HCT116 (cell line): ENCODE measurements at regions not wholly inside any gene's neighbourhood (a gene's known extent, or its start where the extent isn't known, plus 50 kb on each side); places are given as distances from the start of the nearest gene placed in this dataset.

Experiments used
- ATAC-seq: fragments of 200-7000 bp; cut with Tn5 transposase; 2 replicates; pipeline ENCODE4 v1.9.1; 2020; ENCODE audit warnings: mild to moderate bottlenecking, moderate library complexity
- BruUV-seq: library from RNA; stranded (reverse); fragments of 400-500 nt; replicated peaks from 2 replicates; lab custom pipeline; 2021; lab: Mats Ljungman, UMichigan
- CTCF ChIA-PET: fragments of 300-600 bp; sonication (Branson Sonifier 250); formaldehyde crosslinking; loops from one replicate; lab custom pipeline; 2021; ENCODE audit warnings: antibody characterized with exemption; lab: Charles Lee
- POLR2A ChIA-PET: fragments of 300-600, 350-600 bp; sonication (Branson Sonifier 250); formaldehyde crosslinking; loops from one replicate; lab custom pipeline; 2021; ENCODE audit warnings: antibody characterized with exemption; lab: Charles Lee
- RAD21 ChIA-PET, 2 experiments: fragments of 300-600 bp; sonication (Branson Sonifier 250); formaldehyde crosslinking; loops; one replicate each; lab custom pipeline; 2023; ENCODE audit warnings: low total read pairs in 2 of 2; ENCODE audit not compliant: uncharacterized antibody in 2 of 2, unreplicated experiment in 2 of 2, low non-redundant PET in 1 of 2; lab: Charles Lee
- DNase-seq: peaks from one replicate; pipeline ENCODE4 v3.0.0-alpha.2; 2010; ENCODE audit warnings: low read depth, low spot score
- H2AFZ ChIP-seq: fragments of 200-600 bp; shearing (Covaris generic), sonication (generic); 2 replicates; pipeline ENCODE4 v1.6.1; 2017; ENCODE audit warnings: low read depth, mixed run types, mixed read lengths, antibody characterized with exemption, low read length; ENCODE audit not compliant: poor library complexity, severe bottlenecking
- H3K27ac ChIP-seq: 2 replicates; pipeline ENCODE4 v1.5.1; 2012; ENCODE audit warnings: low read depth, low read length
- H3K27me3 ChIP-seq: fragments of 200-600 bp; sonication (generic); 2 replicates; pipeline ENCODE4 v1.6.1; 2016; ENCODE audit warnings: mixed run types, low read length, mixed read lengths; ENCODE audit not compliant: insufficient read depth
- H3K36me3 ChIP-seq, 2 experiments: fragments of 200-500 bp in 1 of 2; fragments of 200-600 bp in 1 of 2; sonication (Bioruptor generic) in 1 of 2; sonication (generic) in 1 of 2; 2 replicates each; pipeline versions ENCODE4 v1.5.1 to v1.6.1; 2014 to 2016; ENCODE audit warnings: low read length in 2 of 2, inconsistent platforms in 1 of 2, mixed read lengths in 1 of 2, mixed run types in 1 of 2; ENCODE audit not compliant: insufficient read depth in 2 of 2, control insufficient read depth in 1 of 2
- H3K4me1 ChIP-seq, 2 experiments: fragments of 200-600 bp in 1 of 2; sonication (generic) in 1 of 2; 2 replicates each; pipeline versions ENCODE4 v1.5.1 to v1.6.1; 2012 to 2017; ENCODE audit warnings: low read length in 2 of 2, inconsistent platforms in 1 of 2, mild to moderate bottlenecking in 1 of 2, mixed read lengths in 1 of 2, mixed run types in 1 of 2, moderate library complexity in 1 of 2; ENCODE audit not compliant: insufficient read depth in 2 of 2, control insufficient read depth in 1 of 2
- H3K4me2 ChIP-seq: fragments of 200-600 bp; sonication (generic); 2 replicates; pipeline ENCODE4 v1.6.1; 2017; ENCODE audit warnings: mixed run types, low read length, mixed read lengths
- H3K4me3 ChIP-seq, 2 experiments: fragments of 200-600 bp in 1 of 2; sonication (generic) in 1 of 2; replicated peaks in 1 of 2; 2 replicates each; pipeline ENCODE4 v1.5.1; 2011 to 2016; ENCODE audit warnings: low read length in 2 of 2, control low read depth in 1 of 2, low read depth in 1 of 2, mild to moderate bottlenecking in 1 of 2, mixed read lengths in 1 of 2, mixed run types in 1 of 2
- H3K79me2 ChIP-seq: fragments of 200-600 bp; sonication (generic); 2 replicates; pipeline ENCODE4 v1.6.1; 2017; ENCODE audit warnings: mild to moderate bottlenecking, mixed run types, low read length, moderate library complexity, mixed read lengths; ENCODE audit not compliant: insufficient read depth
- H3K9ac ChIP-seq: fragments of 200-600 bp; sonication (generic); 2 replicates; pipeline ENCODE4 v1.6.1; 2016; ENCODE audit warnings: low read length, mixed read lengths
- H3K9me2 ChIP-seq: fragments of 200-600 bp; sonication (generic), shearing (Covaris generic); 2 replicates; pipeline ENCODE4 v1.6.1; 2017; ENCODE audit warnings: mixed run types, mild to moderate bottlenecking, moderate library complexity; ENCODE audit not compliant: insufficient read depth
- H3K9me3 ChIP-seq, 2 experiments: fragments of 200-500 bp in 1 of 2; fragments of 200-600 bp in 1 of 2; sonication (Bioruptor generic) in 1 of 2; sonication (generic) in 1 of 2; 2 replicates each; pipeline ENCODE4 v1.6.1; 2014 to 2017; ENCODE audit warnings: low read length in 2 of 2, mixed read lengths in 2 of 2, inconsistent platforms in 1 of 2, low read depth in 1 of 2, mild to moderate bottlenecking in 1 of 2, mixed run types in 1 of 2, moderate library complexity in 1 of 2; ENCODE audit not compliant: control insufficient read depth in 1 of 2, insufficient read depth in 1 of 2
- H4K20me1 ChIP-seq: fragments of 200-600 bp; sonication (generic), shearing (Covaris generic); 2 replicates; pipeline ENCODE4 v1.6.1; 2017; ENCODE audit warnings: mixed run types, mild to moderate bottlenecking, moderate library complexity; ENCODE audit not compliant: insufficient read depth
- ATF3 ChIP-seq: IDR thresholded peaks from 2 replicates; pipeline ENCODE4 v1.6.1; 2012
- CEBPB ChIP-seq: IDR thresholded peaks from 2 replicates; pipeline ENCODE4 v1.6.1; 2012; ENCODE audit warnings: low read depth
- CTCF ChIP-seq, 3 experiments: fragments of 200-600 bp in 1 of 3; sonication (generic) in 1 of 3; IDR thresholded peaks in 2 of 3; conservative IDR thresholded peaks in 1 of 3; 2 replicates each; pipeline ENCODE4 v1.5.1; 2012 to 2017; ENCODE audit warnings: low read depth in 2 of 3, low read length in 2 of 3, antibody characterized with exemption in 1 of 3, borderline replicate concordance in 1 of 3, control low read depth in 1 of 3, mild to moderate bottlenecking in 1 of 3, mixed read lengths in 1 of 3, mixed run types in 1 of 3, moderate library complexity in 1 of 3; ENCODE audit not compliant: insufficient read depth in 1 of 3
- ELF1 ChIP-seq: IDR thresholded peaks from 2 replicates; pipeline ENCODE4 v1.6.1; 2012; ENCODE audit warnings: low read depth, borderline replicate concordance
- EZH2 ChIP-seq: fragments of 200-600 bp; sonication (generic); IDR thresholded peaks from 2 replicates; pipeline ENCODE4 v1.6.1; 2017; ENCODE audit warnings: antibody characterized with exemption, mixed run types
- EZH2phosphoT487 ChIP-seq: fragments of 200-600 bp; IDR thresholded peaks from 2 replicates; pipeline ENCODE4 v1.6.1; 2018; ENCODE audit warnings: antibody characterized with exemption, borderline replicate concordance
- JUND ChIP-seq: IDR thresholded peaks from 2 replicates; pipeline ENCODE4 v1.6.1; 2012
- MAX ChIP-seq: IDR thresholded peaks from 2 replicates; pipeline ENCODE4 v1.6.1; 2012
- SIN3A ChIP-seq: IDR thresholded peaks from 2 replicates; pipeline ENCODE4 v1.6.1; 2012; ENCODE audit warnings: low read depth
- SP1 ChIP-seq: IDR thresholded peaks from 2 replicates; pipeline ENCODE4 v1.6.1; 2012; ENCODE audit warnings: low read depth
- SRF ChIP-seq: IDR thresholded peaks from 2 replicates; pipeline ENCODE4 v1.6.1; 2012; ENCODE audit warnings: low read depth
- TCF7L2 ChIP-seq: IDR thresholded peaks from 2 replicates; pipeline ENCODE4 v1.7.0; 2011; ENCODE audit warnings: borderline replicate concordance, inconsistent platforms; ENCODE audit not compliant: insufficient read depth, insufficient read length; ENCODE audit errors: extremely low read depth
- YY1 ChIP-seq: IDR thresholded peaks from 2 replicates; pipeline ENCODE4 v1.6.1; 2011; ENCODE audit warnings: low read length, low read depth, moderate library complexity, mild to moderate bottlenecking; ENCODE audit not compliant: insufficient replicate concordance; ENCODE audit errors: extremely low read depth
- ZBTB33 ChIP-seq: IDR thresholded peaks from 2 replicates; pipeline ENCODE4 v1.6.1; 2011; ENCODE audit warnings: mild to moderate bottlenecking, low read length, moderate library complexity; ENCODE audit not compliant: insufficient replicate concordance; ENCODE audit errors: extremely low read depth
- ZFX ChIP-seq: fragments of 450-650 bp; IDR thresholded peaks from 2 replicates; pipeline ENCODE4 v1.6.1; 2017
- ZNF274 ChIP-seq: fragments of 200-500 bp; sonication (Bioruptor generic); IDR thresholded peaks from 2 replicates; pipeline ENCODE4 v1.6.1; 2014; ENCODE audit warnings: mild to moderate bottlenecking, low read depth, low read length, inconsistent platforms
- intact Hi-C: fragments of 100-400 bp; cut with micrococcal nuclease; formaldehyde crosslinking; loops from 2 replicates; pipeline ENCODE4 v1.10.0; 2022

GRCh38 chr17:62870552-62870971 lies 62.4 kb upstream of the MARCHF10 start:
- RAD21 ChIA-PET = no interaction called here

More at GRCh38 chr17:62870552-62870971, 62.4 kb upstream of the MARCHF10 start:
- H3K4me3 ChIP-seq = no peak overlapping the region
- H3K4me2 ChIP-seq = no peak overlapping the region
- H3K27me3 ChIP-seq = no peaks in the 10 kb centered on the region
- intact Hi-C loops = no loop called here
- H3K9me3 ChIP-seq = no peaks in the 10 kb centered on the region
- H3K9me2 ChIP-seq = no peaks in the 10 kb centered on the region
- no peaks in the 10 kb centered on the region for H3K79me2 ChIP-seq
- H2AFZ ChIP-seq = no peak overlapping the region
- H3K9ac ChIP-seq = no peak overlapping the region
- POLR2A ChIA-PET = no interaction called here
- no peaks in the 10 kb centered on the region for H3K36me3 ChIP-seq
- H4K20me1 ChIP-seq = no peaks in the 10 kb centered on the region
- no TSS peak for BruUV-seq
- CTCF ChIA-PET = no interaction called here
- ATAC-seq (no peak), DNase-seq (no peak)
- H3K4me1 ChIP-seq = peaks cover 5 to 6% of the 10 kb centered on the region in 2 experiments; a peak in 3 of 4 replicates
- TF ChIP-seq YY1 (no peak), ELF1 (no peak), JUND (no peak), ATF3 (no peak), EZH2phosphoT487 (no peak), ZNF274 (no peak), CEBPB (no peak), TCF7L2 (no peak), EZH2 (no peak), SP1 (no peak), CTCF (IDR thresholded peaks at IDR 0.05 in 2 of 3, conservative IDR thresholded peaks at IDR 0.05 in 1 of 3; ENCODE audit: borderline replicate concordance in 1 of 3, insufficient read depth in 1 of 3, low read depth in 2 of 3, low read length in 2 of 3) (no peak), MAX (no peak), ZFX (no peak), ZBTB33 (no peak), SIN3A (no peak), SRF (no peak)
- H3K27ac ChIP-seq = no peak overlapping the region
